MV-4-11 (cell line): ENCODE measurements at regions not wholly inside any gene's neighbourhood (a gene's known extent, or its start where the extent isn't known, plus 50 kb on each side); places are given as distances from the start of the nearest gene placed in this dataset.

Experiments used
- DNase-seq: peaks from one replicate; lab custom pipeline; 2025; lab: John Stamatoyannopoulos, UW

GRCh38 chr9:36462245-36462644, 62.2 kb upstream of the RNF38 start:
- DNase-seq: no peak

- no peak for DNase-seq
Measured at GRCh38 chr9:36461323-36461722, 61.3 kb upstream of the RNF38 start.

- DNase-seq: peak; percentile 82
Measured at GRCh38 chr9:36458430-36458915, 58.4 kb upstream of the RNF38 start.

DNA sequence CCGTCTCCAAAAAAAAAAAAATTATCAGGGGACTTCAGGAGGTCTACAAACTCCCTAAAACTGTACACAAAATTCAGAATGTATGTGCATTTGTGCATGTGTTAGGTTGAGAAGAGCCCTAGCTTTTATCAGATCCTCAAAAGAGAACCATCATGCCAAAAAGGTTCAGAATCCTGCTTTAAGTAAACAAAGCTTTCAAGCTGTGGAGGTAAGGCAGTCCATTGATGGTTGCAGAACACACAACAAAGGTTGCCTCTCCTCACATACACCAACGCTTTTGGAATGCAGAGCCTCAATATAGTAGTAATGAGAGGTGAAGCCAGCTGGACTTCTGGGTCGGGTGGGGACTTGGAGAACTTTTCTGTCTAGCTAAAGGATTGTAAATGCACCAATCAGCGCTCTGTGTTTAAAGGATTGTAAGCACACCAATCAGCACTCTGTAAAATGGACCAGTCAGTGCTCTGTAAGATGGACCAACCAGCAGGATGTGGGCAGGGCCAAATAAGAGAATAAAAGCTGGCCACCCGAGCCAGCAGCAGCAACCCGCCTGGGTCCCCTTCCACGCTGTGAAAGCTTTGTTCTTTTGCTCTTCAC, 57.9 kb upstream of the RNF38 start:
- no peak for DNase-seq

- no peak for DNase-seq
Measured at GRCh38 chr9:36456480-36457065, 56.5 kb upstream of the RNF38 start.

DNA sequence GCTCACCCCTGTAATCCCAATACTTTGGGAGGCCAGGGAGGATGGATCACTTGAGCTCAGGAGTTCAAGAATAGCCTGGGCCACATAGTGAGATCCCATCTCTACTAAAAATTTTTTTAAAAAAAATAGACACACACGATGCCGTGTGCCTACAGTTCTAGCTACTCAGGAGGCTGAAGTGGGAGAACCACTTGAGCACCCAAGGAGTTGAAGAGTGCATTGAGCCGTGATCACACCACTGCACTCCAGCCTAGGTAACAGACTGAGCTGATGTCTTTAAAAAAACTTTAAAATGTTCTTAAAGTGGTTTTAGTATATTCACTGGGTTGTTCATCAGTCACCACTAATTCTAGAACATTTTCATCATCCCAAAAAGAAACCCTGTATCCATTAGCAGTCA, 51.9 kb upstream of the RNF38 start:
- DNase-seq: no peak

GRCh38 chr9:36450110-36450732, 50.2 kb upstream of the RNF38 start:
- peak; percentile 2 for DNase-seq
